ENCODE measurements at regions not wholly inside any gene's neighbourhood (a gene's known extent, or its start where the extent isn't known, plus 50 kb on each side); places are given as distances from the start of the nearest gene placed in this dataset.

GRCh38 chr12:58576916-58577315 lies 343.4 kb downstream of the LRIG3 start:
- Mint-ChIP-seq H3K4me3 (no peak overlapping the region), H3K36me3 (ENCODE audit: low read depth) (no peaks in the 10 kb centered on the region)
- intact Hi-C loops (cut with DNase I, micrococcal nuclease): no loop called here

GRCh38 chr12:58580095-58580494 lies 340.2 kb downstream of the LRIG3 start:
- no peaks in the 10 kb centered on the region for H3K36me3 ChIP-seq (ENCODE audit: insufficient read depth, low read length)
- TF ChIP-seq, protein P1, sequence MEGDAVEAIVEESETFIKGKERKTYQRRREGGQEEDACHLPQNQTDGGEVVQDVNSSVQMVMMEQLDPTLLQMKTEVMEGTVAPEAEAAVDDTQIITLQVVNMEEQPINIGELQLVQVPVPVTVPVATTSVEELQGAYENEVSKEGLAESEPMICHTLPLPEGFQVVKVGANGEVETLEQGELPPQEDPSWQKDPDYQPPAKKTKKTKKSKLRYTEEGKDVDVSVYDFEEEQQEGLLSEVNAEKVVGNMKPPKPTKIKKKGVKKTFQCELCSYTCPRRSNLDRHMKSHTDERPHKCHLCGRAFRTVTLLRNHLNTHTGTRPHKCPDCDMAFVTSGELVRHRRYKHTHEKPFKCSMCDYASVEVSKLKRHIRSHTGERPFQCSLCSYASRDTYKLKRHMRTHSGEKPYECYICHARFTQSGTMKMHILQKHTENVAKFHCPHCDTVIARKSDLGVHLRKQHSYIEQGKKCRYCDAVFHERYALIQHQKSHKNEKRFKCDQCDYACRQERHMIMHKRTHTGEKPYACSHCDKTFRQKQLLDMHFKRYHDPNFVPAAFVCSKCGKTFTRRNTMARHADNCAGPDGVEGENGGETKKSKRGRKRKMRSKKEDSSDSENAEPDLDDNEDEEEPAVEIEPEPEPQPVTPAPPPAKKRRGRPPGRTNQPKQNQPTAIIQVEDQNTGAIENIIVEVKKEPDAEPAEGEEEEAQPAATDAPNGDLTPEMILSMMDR (IDR thresholded peaks at IDR 0.05): no peak
- ATAC-seq (ENCODE audit: poor library complexity) (no peak), DNase-seq (no peak)
- Mint-ChIP-seq H3K27ac (no peak overlapping the region), H3K27me3 (no peaks in the 10 kb centered on the region), H3K9me3 (no peaks in the 10 kb centered on the region), H3K36me3 (ENCODE audit: low read depth) (no peaks in the 10 kb centered on the region), H3K4me3 (no peak overlapping the region), H3K4me1 (ENCODE audit: low read depth) (no peaks in the 10 kb centered on the region)
- no peak overlapping the region for H3K4me3 ChIP-seq (ENCODE audit: low read length)
- ChIA-PET POLR2A (no interaction called here), CTCF (no interaction called here)
- H3K4me1 ChIP-seq (ENCODE audit: insufficient read depth, low read length): no peaks in the 10 kb centered on the region
- intact Hi-C loops (cut with DNase I, micrococcal nuclease): no loop called here
- no peaks in the 10 kb centered on the region for H3K9me3 ChIP-seq (ENCODE audit: control insufficient read depth in 1 of 2, insufficient read depth in 1 of 2, low read length in 2 of 2)
- no peaks in the 10 kb centered on the region for H3K27me3 ChIP-seq (ENCODE audit: control insufficient read depth in 1 of 2, insufficient read depth in 2 of 2, low read length in 2 of 2)
- no peak overlapping the region for H3K27ac ChIP-seq (ENCODE audit: low read depth in 1 of 2, low read length in 2 of 2)

More at GRCh38 chr12:58576916-58577315, 343.4 kb downstream of the LRIG3 start:
- Histone ChIP-seq H3K27ac (ENCODE audit: low read depth in 1 of 2, low read length in 2 of 2) (no peak overlapping the region), H3K9me3 (ENCODE audit: control insufficient read depth in 1 of 2, insufficient read depth in 1 of 2, low read length in 2 of 2) (no peaks in the 10 kb centered on the region), H3K4me3 (ENCODE audit: low read length) (no peak overlapping the region), H3K4me1 (ENCODE audit: insufficient read depth, low read length) (no peaks in the 10 kb centered on the region), H3K36me3 (ENCODE audit: insufficient read depth, low read length) (no peaks in the 10 kb centered on the region), H3K27me3 (ENCODE audit: control insufficient read depth in 1 of 2, insufficient read depth in 2 of 2, low read length in 2 of 2) (no peaks in the 10 kb centered on the region)
- DNase-seq: no peak
- Mint-ChIP-seq H3K27ac (no peak overlapping the region), H3K27me3 (no peaks in the 10 kb centered on the region), H3K9me3 (peaks cover 3% of the 10 kb centered on the region), H3K4me1 (ENCODE audit: low read depth) (no peaks in the 10 kb centered on the region)
- ATAC-seq (ENCODE audit: poor library complexity): no peak
- TF ChIP-seq, protein P1 (IDR thresholded peaks at IDR 0.05): no peak
- ChIA-PET CTCF (no interaction called here), POLR2A (no interaction called here)

GRCh38 chr12:58583529-58583928 lies 336.8 kb downstream of the LRIG3 start:
- Histone ChIP-seq H3K9me3 (ENCODE audit: control insufficient read depth in 1 of 2, insufficient read depth in 1 of 2, low read length in 2 of 2) (no peaks in the 10 kb centered on the region), H3K4me1 (ENCODE audit: insufficient read depth, low read length) (no peaks in the 10 kb centered on the region), H3K27ac (ENCODE audit: low read depth in 1 of 2, low read length in 2 of 2) (no peak overlapping the region), H3K27me3 (ENCODE audit: control insufficient read depth in 1 of 2, insufficient read depth in 2 of 2, low read length in 2 of 2) (no peaks in the 10 kb centered on the region), H3K36me3 (ENCODE audit: insufficient read depth, low read length) (no peaks in the 10 kb centered on the region), H3K4me3 (ENCODE audit: low read length) (no peak overlapping the region)
- H3K9me3 Mint-ChIP-seq: no peaks in the 10 kb centered on the region
- H3K27me3 Mint-ChIP-seq: no peaks in the 10 kb centered on the region
- ChIA-PET CTCF (no interaction called here), POLR2A (no interaction called here)
- no peak for DNase-seq
- no peaks in the 10 kb centered on the region for H3K36me3 Mint-ChIP-seq (ENCODE audit: low read depth)
- intact Hi-C loops (cut with DNase I, micrococcal nuclease): no loop called here
- TF ChIP-seq, protein P1 (IDR thresholded peaks at IDR 0.05): no peak
- no peaks in the 10 kb centered on the region for H3K4me1 Mint-ChIP-seq (ENCODE audit: low read depth)
- no peak overlapping the region for H3K27ac Mint-ChIP-seq
- no peak for ATAC-seq (ENCODE audit: poor library complexity)
- H3K4me3 Mint-ChIP-seq: no peak overlapping the region
